ENCODE measurements at regions not wholly inside any gene's neighbourhood (a gene's known extent, or its start where the extent isn't known, plus 50 kb on each side); places are given as distances from the start of the nearest gene placed in this dataset.
"Not testable (repeated sequence)": the region's sequence is repeated elsewhere in the genome, so short reads cannot be mapped to it uniquely, and the experiment has no call there.

DNA sequence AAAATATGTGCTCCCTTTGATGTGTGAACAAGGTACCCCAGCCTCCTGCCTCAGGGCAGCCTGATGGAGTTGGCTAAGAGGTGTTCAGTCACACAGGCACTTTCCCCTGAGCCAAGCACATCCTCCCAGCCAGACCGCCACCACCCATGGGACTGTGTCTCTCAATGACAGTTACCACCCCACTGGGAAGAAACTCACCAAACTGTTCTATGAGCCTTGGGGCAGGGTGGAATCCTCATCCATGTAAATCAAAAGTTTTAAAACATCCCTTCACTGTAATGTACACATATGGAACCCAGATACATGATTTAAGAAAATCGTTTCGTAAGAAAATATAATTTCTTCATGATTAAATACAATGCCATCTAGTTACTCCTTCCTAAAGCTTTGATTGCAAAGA is 138.4 kb upstream of the LSM14A start:
- no peak for DNase-seq (ENCODE audit: low spot score)

DNA sequence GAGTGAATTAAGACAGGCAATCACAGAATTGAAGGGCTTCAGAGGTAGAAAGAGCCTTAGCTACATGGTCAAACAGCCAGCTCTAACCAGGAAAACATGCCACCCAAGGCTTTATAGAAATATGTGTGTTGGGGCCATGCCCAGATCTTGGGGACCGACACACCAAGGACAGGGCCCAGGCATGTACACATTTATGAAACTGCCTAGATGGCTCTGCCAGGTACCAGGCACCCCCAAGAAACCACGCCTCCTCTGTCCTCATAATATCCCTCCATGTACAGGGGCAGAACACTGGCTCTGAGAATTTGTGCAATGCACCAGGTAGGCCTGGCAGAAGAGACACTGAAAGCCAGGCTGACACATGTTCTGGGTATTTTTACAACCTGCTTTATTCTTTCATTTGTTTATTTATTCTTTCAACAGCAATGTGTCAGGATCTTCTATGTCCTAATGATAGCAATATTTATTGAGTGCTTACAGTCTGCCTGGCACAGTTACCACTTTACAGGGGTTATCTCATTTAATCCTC is 137.9 kb upstream of the LSM14A start:
- no peak for DNase-seq (ENCODE audit: low spot score)

DNA sequence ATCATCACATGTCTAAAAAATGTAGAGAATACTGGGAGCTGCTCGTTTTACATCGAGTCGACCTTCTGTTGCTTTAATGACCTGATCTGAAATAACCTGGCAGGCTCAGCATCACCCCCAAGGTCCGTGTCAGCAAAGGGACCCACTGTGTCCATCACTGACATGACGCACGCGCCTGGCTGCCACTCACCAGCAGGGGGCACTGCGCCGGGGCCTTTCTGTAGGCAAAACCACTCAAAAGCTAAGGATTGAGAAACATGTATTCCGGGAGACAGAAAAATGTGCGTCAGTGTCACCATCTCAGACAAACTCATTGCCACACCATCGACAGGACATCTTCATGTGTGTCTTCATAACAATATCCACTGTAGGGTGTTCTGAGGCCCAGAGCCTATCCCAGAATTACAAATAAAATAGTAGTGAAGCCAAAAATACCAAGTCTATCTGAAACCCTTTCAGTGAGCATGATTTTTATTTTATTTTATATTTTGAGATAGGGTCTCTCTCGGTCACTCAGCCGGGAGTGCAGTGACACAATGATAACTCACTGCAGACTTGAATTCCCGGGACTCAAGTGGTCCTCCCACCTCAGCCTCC is 130.3 kb upstream of the LSM14A start:
- peak; percentile 34 for DNase-seq (ENCODE audit: low spot score)

DNA sequence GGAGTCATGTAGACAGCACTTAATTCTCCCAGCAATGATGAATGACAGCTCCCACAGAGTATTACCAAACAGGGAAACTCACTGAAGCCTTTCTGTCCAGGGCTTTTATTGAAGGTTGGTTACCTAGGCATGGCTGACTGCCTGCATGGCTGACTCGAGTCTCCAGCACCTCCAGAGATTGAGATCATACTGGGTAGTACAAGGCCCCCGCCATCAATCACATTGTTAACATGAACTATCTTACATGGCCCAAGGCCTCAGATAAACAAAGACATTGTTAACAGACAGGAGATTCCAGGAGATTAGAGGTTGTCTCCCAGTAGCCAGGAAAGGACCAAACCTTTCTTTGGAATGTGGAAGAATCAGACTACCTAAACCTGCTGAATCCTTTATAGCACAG is 128.3 kb upstream of the LSM14A start:
- no peak for DNase-seq (ENCODE audit: low spot score)

DNA sequence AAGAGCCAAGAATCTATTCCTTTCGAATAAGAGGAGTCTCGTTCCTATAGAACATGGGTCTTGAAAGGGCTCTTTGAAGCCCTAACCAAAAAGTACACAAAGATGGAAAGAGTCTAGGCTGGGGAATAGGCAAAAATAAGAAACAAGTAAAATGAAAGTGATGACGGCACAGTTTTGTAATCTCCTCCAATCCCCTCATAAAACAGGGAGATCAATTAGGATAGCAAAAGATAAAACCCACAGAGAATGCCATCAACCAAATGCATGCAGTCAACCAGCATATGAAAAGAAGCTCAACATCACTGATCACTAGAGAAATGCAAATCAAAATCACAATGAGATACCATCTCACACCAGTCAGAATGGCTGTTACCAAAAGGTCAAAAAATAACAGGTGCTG is 122.4 kb upstream of the LSM14A start:
- no peak for DNase-seq (ENCODE audit: low spot score)

DNA sequence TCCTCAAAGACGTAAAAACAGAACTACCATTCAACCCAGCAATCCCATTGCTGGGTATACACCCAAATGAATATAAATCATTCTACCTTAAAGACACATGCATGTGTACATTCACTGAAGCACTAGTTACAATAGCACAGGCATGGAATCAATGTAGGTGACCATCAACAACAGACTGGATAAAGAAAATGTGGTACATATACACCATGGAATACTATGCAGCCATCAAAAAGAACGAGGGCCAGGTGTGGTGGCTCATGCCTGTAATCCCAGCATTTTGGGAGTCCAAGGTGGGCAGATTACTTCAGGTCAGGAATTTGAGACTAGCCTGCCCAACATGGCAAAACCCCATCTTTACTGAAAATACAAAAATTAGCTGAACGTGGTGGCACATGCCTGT is 121.9 kb upstream of the LSM14A start:
- not testable (repeated sequence) for DNase-seq (ENCODE audit: low spot score)

DNA sequence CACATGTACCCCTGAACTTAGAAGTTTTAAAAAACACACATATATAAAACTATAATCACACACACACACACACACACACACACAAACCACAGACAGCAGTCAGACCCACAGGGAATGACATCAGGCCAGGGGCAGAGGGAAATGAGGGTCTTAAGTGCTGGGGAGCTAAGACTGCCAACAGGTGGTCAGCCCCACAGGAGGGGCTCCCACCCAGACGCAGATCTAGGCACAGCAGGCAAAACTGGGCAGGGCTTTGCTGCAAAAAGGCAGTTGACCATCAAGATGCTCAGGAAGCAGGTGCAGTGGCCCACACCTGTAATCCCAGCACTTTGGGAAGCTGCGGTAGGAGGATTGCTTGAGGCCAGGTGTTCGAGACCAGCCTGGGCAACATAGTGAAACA is 121.0 kb upstream of the LSM14A start:
- DNase-seq (ENCODE audit: low spot score): no peak

DNA sequence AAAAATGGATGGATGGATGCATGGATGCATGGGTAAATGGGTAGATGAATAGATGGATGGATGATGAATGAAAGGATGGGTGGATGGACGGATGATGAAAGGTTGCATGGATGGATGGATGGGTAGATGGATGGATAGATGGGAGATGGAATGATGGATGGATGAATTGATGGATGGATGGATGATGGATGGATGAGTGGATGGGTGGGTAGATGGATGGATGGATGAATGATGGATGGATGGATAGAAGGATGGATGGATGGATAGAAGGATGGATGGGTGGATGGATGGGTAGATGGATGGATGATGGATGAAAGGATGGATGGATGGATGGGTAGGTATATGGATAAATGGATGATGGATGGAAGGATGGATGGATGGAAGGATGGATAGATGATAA is 115.1 kb upstream of the LSM14A start:
- DNase-seq (ENCODE audit: low spot score): no peak

DNA sequence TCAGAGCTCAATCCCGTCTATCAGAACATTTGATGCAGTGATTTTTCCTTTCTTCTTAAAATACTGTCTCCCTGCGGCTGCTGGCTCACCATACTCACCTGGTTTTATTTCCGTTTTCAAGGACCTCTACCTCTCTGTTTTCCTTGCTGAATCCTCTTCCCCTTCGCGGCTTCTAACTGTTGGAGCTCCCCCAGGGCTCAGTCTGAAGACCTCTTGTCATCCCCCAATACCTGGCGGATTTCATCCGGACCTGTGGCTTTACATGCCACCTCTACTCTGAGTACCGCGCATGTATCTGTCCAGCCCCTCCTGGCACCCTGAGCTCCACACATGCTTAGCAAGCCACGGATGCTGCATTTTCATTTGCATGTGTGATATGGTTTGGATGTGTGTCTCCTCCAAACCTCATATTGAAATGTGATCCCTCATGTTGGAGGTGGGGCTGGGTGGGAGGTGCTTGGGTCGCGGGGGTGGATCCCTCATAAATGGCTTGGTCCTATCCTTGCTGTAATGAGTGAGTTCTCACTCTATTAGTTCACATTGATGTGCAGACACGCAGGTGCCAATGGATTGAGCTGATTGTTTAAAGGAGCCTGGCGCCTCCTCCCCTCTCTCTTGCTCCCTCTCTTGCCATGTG is 106.2 kb upstream of the LSM14A start:
- no peak for DNase-seq (ENCODE audit: low spot score)

DNA sequence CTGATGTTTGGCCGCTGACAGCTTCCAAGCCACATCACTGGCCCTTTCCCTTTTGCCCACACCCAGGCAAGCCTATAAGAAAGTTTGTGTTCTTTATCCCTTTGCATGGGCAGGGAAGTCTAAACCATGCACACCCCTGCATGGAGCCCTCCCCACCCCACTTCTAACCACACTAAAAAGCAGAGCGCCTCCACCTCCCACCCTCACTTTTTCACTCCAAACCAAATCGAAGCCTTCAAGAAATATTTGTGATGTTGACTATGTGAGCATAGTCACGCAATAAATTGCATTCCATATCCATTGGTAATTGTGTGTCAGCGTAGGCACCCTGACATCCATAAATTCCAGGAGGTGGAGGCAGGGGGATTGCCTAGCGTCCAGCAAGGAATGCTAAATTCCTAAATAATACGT is 104.4 kb upstream of the LSM14A start:
- DNase-seq (ENCODE audit: low spot score): no peak

DNA sequence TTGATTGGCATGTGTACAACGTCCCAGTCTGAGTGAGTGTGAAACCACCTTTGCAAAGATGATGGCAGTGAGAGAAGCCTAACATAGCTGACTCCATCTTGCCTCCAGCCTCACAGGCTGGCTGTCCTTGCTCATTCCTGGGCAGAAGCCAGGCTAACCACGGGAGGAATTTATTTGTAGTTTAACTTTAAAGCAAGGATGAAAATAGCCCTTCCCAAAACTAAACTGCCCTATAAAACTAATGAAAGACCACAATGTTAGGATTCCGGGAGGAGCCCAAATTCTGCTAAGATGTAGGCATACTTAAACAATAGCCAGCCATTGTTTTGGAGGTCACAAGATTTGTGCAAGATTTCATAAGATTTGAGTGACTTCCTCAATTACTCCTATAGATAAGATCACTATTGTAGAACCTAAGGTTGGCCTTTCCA is 96.6 kb upstream of the LSM14A start:
- DNase-seq (ENCODE audit: low spot score): no peak

DNA sequence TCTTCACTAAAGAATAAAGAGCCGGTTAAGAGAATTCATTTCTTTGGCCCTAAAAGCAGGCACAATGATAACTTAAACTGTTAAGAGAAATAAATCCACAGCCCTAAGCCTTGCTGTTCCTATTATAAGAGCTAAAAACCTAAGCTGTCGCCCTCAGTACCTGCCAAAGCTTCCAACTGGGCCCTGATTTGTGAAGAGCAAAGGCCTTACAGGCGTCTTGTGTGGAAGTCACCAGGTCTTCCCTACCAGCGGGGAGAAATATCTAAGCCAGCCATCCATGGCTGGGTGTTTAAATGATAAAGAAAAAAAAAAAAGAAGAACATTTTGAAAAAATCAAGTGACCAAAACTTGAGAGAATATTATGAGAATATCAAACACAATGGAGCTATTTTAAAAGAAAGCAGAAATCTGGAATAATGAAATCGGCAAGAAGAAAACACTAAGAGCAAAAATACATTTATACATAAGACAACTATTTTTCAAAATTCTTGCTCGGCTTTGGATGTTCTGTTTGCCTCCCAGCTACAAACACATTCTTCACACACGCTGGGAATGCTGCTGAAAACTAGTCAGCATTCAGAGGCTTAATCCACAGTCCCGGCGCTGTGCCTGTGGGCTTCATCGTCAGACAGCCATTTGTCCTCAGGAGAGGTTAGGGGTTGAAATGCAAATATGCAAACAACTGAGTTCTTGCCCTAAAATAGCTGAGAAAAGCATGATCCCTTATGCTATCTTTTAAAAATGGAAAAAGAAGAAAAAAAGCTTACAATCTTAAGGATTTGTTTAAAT is 89.8 kb upstream of the LSM14A start:
- no peak for DNase-seq (ENCODE audit: low spot score)

DNA sequence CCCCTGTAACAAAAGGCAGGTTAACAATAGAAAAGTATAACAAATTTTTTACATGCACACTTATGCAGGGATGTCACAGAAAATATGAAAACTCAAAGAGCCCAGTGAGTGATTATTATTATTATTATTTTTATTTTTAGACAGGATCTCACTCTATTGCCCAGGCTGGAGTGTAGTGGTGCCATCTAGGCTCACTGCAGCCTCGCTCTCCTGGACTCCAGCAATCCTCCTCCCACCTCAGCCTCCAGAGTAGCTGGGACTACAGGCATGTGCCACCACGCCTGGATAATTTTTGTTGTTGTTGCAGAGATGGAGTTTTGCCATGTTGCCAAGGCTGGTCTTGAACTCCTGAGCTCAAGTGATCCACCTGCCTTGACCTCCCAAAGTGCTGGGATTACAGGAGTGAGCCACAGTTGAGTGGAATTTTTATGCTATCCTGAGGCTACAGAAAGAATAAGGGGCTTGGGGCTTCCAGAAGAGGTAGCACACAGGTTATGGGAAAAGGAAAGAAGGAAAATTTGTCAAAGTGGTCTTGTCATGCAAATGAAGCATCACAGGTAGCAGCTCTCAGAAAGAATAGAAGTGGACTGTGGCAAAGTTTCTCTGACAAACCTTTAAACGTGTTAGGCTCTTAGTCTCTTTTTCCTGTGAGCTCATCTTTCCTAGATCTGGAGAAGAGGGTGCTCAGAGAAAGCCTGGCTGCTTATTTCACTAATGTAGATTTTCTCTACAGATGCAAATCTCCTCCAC is 87.7 kb upstream of the LSM14A start:
- DNase-seq (ENCODE audit: low spot score): no peak

DNA sequence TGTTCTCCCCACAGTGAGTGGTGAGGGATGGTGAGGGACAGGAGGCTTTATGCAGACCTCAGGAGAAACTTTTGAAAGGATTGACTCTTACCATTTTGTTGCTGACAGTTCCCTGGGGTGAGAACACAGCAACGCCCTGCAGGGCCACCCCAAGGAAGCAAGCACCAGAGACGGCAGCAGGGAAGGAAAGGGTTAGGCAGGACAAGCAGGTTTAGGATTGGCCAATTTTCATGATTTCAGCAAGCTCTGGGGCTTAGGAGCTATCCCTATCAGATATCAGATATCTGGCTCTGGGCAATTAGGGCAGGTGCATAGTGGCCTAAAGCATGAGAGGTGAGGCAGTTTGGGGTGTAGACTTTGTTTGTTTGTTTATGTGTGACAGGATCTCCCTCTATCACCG is 87.0 kb upstream of the LSM14A start:
- no peak for DNase-seq (ENCODE audit: low spot score)

DNA sequence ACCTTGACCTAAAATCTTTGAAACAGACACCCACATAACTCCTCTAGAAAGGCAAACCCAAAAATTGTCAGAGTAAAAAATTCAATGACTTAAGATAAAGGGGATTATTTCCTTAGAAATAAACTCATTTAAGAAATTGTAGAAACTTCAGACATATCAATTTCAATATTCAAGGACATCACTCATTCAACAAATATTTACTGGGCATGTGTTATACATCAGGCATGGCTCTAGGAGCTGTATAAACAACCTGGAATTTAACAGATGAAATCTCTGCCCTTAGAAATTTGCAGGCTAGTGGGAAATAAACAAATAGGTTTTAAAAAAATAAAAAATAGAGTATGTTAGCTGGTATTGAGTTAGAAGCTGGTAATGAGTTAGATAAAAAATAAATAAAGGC is 84.0 kb upstream of the LSM14A start:
- DNase-seq (ENCODE audit: low spot score): no peak

DNA sequence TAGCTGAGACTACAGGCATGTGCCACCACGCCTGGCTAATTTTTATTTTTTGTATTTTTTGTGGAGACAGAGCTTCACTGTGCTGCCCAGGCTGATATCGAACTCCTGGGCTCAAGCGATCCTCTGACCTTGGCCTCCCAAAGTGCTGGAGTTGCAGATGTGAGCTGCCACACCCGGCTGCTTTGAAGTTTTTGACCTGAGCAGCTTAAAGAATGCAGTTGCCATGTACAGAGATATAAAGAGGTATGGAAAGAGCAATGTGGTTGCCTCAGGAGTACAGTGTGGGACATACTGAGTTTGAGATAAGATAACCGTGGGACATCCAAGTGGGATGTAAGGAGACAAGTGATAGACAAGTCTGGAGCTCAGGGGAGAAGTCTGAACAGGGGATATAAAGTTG is 82.7 kb upstream of the LSM14A start:
- DNase-seq (ENCODE audit: low spot score): no peak

DNA sequence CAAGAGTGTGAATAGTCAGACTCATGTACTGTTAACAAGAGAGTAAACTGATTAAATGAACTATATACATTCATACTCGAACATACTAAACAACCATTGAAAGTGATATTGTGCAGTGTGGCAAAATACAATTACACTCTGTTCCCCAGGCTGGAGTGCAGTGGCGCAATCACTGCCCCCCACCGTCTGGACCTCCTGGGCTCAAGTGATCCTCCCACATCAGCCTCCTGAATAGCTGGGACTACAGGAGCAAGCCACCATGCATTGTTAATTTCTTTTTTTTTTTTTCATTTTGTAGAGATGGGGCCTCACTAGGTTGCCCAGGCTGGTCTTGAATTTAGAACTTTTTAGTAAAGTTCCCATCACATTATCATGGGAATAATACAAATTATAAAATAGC is 77.3 kb upstream of the LSM14A start:
- no peak for DNase-seq (ENCODE audit: low spot score)

DNA sequence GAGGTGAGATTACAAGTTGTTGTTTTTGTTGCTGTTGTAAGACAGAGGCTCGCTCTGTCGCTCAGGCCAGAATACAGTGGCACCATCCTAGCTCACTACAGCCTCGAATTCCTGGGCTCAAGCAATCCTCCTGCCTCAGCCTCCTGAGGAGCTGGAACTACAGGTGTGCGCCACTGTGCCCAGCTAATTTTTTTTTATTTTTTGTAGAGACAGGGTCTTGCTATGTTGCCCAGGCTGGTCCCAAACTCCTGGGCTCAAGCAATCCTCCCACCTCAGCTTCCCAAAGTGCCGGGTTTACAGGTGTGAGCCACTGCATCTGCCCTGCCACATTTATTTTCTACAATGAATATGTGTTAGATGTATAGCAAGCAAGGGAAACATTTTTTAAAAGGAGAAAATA is 76.9 kb upstream of the LSM14A start:
- not testable (repeated sequence) for DNase-seq (ENCODE audit: low spot score)

DNA sequence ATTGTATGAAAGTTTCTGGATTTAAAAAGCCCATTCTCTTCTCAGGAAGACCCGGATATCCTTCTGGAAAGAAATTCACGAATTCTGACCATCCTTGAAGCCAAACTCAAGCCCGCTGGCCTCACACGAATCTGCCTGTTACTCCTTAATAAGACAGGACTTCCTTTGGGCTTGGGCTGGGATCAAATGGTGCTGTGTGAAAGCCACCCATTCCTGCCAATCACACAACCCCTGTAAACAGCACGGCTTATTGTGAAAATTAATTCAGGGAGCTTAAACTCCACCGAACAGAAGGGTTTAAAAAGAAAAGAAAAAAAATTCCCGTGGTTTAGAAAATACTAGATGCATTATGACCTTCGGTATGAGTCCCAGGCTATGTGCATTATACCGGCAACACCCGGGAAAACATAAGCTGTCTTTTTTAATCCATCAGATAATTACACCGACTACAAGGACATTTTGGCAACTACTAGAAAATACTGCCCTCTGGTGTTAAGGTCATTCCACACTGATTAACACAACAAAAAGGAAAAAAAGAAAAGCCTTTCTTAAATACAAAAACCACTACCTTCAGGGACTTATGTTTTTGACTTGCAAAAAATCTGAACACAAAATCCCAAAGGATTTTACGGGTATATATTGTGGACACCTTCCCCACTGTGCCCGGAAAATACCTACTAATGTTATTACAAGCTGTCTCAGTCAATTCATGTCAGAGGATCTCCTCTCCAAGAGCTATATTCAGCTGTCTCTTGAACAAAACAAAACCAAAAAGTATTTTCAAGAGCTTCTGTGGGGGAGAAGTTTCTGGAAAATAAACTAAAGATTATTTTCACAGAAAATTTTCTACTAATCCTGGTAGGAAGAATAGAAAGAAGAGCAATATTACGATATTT is 76.0 kb upstream of the LSM14A start:
- peak; percentile 14 for DNase-seq (ENCODE audit: low spot score)

DNA sequence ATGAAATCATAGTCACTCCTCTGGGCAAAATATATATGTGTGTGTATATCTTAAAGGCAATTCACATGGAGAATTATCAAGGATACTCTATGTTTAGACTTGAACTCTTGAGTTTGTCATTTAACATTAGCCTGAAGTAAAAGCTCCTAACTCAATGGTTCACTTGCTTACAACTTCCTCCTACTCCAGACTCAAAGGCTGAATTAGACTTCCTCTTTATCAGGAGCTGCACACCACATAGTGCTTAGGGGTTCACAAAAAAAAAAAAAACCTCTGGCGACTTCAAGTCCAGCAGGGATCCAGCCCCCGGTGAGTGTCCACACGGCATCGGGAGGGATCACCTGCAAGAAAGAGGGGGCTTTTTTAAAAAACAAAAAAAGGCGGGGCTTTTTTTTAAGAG is 68.2 kb upstream of the LSM14A start:
- no peak for DNase-seq (ENCODE audit: low spot score)

DNA sequence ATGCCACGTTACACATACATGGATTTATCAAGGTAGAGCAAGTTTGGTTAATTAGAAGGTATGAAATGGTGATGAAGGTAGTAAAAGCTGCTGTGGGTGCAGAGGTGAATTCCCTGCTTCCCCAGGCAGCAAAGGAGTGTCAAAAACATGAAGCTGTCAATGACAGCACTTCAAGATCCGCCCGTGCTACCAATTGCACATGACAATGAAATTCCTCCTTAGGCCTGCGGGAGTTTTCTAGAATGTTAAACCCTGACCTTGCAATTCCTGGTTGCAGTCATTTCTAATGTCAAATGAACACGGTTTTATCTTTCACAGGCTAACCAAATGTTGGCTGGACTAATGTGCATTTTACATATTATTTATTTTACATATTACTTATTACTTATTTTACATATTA is 67.7 kb upstream of the LSM14A start:
- no peak for DNase-seq (ENCODE audit: low spot score)
